Natural killer cell (primary cell): ENCODE measurements at regions not wholly inside any gene's neighbourhood (a gene's known extent, or its start where the extent isn't known, plus 50 kb on each side); places are given as distances from the start of the nearest gene placed in this dataset.

Source experiments
- ATAC-seq, 3 donors: fragments of 150-1000 bp in 2 of 3; fragments of 200-7000 bp in 1 of 3; cut with Tn5 transposase; 1 replicate in 1 of 3; 2 replicates in 2 of 3; pipeline ENCODE4 v1.10.0; 2021; ENCODE audit warnings: mild to moderate bottlenecking in 2 of 3, moderate library complexity in 2 of 3
- DNase-seq, 2 donors: peaks; one replicate each; pipeline versions ENCODE4 v3.0.0 to v3.0.0-alpha.2; 2013 to 2021; ENCODE audit warnings: mixed read lengths in 1 of 2
- H3K27ac ChIP-seq: one replicate; pipeline ENCODE4 v1.5.1; 2013; ENCODE audit warnings: mild to moderate bottlenecking, low read length
- H3K27me3 ChIP-seq: one replicate; pipeline ENCODE4 v1.6.1; 2013; ENCODE audit warnings: low read length; ENCODE audit not compliant: control insufficient read depth, insufficient read depth
- H3K36me3 ChIP-seq: one replicate; pipeline ENCODE4 v1.6.1; 2013; ENCODE audit warnings: low read length; ENCODE audit not compliant: control insufficient read depth, insufficient read depth
- H3K4me1 ChIP-seq: one replicate; pipeline ENCODE4 v1.6.1; 2013; ENCODE audit warnings: low read length; ENCODE audit not compliant: control insufficient read depth, insufficient read depth
- H3K4me3 ChIP-seq: one replicate; pipeline ENCODE4 v1.5.1; 2013; ENCODE audit warnings: low read length
- H3K9me3 ChIP-seq: one replicate; pipeline ENCODE4 v1.6.1; 2013; ENCODE audit warnings: low read length; ENCODE audit not compliant: control insufficient read depth, insufficient read depth
- H3K27ac Mint-ChIP-seq, 2 donors: one replicate each; pipeline ENCODE4 v1.8.0; 2022; ENCODE audit warnings: mild to moderate bottlenecking in 2 of 2, mixed read lengths in 2 of 2, moderate library complexity in 1 of 2
- H3K27me3 Mint-ChIP-seq, 2 donors: one replicate each; pipeline ENCODE4 v1.8.0; 2022; ENCODE audit warnings: low read depth in 2 of 2, mixed read lengths in 2 of 2
- H3K36me3 Mint-ChIP-seq: one replicate; pipeline ENCODE4 v1.8.0; 2022; ENCODE audit warnings: mixed read lengths
- H3K4me1 Mint-ChIP-seq, 2 donors: one replicate each; pipeline ENCODE4 v1.8.0; 2022; ENCODE audit warnings: mixed read lengths in 2 of 2
- H3K4me3 Mint-ChIP-seq: one replicate; pipeline ENCODE4 v1.8.0; 2022; ENCODE audit warnings: mild to moderate bottlenecking, moderate library complexity, mixed read lengths
- H3K9me3 Mint-ChIP-seq, 2 donors: one replicate each; pipeline ENCODE4 v1.8.0; 2022; ENCODE audit warnings: mixed read lengths in 2 of 2
- WGBS: methylation state at CpG from one replicate; pipeline ENCODE4 v1.1.7; 2013; ENCODE audit warnings: missing lambda C conversion rate; ENCODE audit not compliant: insufficient coverage; 5-methylcytosine and 5-hydroxymethylcytosine counted together
- intact Hi-C: fragments of 100-400 bp; cut with micrococcal nuclease; formaldehyde crosslinking; loops from one replicate; pipeline ENCODE4 v1.14.2; 2022
- TF ChIP-seq, protein P1 (sequence below): fragments of 200-600 bp; IDR thresholded peaks from one replicate; pipeline ENCODE4 v1.8.0; 2022; ENCODE audit warnings: antibody characterized with exemption

DNA sequence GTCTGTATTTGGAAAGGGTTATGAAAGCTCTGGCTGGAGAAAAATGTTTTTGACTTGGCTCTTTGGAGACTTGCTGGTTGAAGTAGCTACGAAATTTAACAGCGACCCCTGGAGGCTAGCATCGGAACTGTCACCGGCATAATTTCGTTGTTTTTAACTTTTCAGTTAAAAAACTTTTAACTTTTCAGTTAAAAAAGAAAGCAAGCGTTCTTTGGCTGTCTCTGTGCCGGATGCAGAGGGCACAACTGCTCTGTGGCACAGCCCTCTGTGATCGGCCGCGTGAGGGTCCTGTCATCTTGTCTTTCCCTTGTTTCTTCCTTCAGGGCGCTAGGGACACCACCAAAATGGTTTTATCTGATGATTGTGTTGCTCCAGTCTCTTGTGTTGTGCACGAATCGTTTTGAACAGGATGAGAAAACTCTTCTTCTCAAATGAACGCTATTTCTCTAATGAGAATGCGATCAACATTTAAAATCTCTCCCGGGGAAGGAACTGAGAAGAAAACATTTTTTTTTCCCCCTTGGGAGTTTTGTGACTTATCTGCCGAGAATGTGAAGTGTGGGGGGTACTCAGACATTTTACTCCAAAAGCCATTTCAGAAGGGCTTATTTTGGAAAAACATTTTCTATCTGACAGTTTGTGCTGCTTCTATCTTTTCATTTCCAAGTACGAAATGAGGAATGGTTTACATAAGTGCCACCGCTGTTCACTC lies 57.1 kb downstream of the ADCYAP1 start:
- Histone ChIP-seq H3K27me3 (no peaks in the 10 kb centered on the region), H3K36me3 (no peaks in the 10 kb centered on the region), H3K4me3 (no peak overlapping the region), H3K27ac (no peak overlapping the region), H3K9me3 (no peaks in the 10 kb centered on the region), H3K4me1 (peaks cover 3% of the 10 kb centered on the region)
- DNase-seq (peak; percentile 24 to 62), ATAC-seq (peak in 1 of 3 donors; percentile 54)
- intact Hi-C loops, result loop anchor here (1.0 kb wide), 1 partner anchor 97 kb away; no protein-coding TSS in a partner anchor
- no peaks in the 10 kb centered on the region for H3K36me3 Mint-ChIP-seq
- no peak overlapping the region for H3K4me3 Mint-ChIP-seq
- peaks cover 10 to 31% of the 10 kb centered on the region in 2 donors for H3K27me3 Mint-ChIP-seq
- TF ChIP-seq, protein P1, sequence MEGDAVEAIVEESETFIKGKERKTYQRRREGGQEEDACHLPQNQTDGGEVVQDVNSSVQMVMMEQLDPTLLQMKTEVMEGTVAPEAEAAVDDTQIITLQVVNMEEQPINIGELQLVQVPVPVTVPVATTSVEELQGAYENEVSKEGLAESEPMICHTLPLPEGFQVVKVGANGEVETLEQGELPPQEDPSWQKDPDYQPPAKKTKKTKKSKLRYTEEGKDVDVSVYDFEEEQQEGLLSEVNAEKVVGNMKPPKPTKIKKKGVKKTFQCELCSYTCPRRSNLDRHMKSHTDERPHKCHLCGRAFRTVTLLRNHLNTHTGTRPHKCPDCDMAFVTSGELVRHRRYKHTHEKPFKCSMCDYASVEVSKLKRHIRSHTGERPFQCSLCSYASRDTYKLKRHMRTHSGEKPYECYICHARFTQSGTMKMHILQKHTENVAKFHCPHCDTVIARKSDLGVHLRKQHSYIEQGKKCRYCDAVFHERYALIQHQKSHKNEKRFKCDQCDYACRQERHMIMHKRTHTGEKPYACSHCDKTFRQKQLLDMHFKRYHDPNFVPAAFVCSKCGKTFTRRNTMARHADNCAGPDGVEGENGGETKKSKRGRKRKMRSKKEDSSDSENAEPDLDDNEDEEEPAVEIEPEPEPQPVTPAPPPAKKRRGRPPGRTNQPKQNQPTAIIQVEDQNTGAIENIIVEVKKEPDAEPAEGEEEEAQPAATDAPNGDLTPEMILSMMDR, result peak; percentile 92
- H3K27ac Mint-ChIP-seq, result no peak overlapping the region
- H3K9me3 Mint-ChIP-seq, result no peaks in the 10 kb centered on the region
- 14% methylated on average over 12 of the region's 19 CpGs for WGBS
- H3K4me1 Mint-ChIP-seq, result peaks cover 0 to 8% of the 10 kb centered on the region in 2 donors

DNA sequence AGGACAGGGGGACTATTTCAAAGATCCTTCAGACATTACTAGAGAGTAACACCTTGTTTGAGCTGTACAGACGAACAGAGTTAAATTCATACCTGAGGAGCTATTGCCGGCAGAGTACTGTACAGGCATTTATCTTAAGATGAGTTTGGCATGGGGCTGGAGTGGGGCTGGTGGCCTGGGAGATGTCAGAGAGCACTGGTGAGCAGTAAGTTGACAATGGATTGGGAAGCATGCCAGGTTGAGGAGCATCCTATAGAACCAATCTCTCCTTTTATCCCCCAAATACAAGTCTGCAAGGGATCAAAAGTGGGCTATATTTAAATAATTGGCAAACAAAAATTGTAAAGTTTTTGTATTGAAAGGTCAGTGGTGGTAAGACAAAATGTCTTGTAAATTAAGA lies 58.6 kb downstream of the ADCYAP1 start:
- Histone ChIP-seq H3K27me3 (no peaks in the 10 kb centered on the region), H3K27ac (no peak overlapping the region), H3K36me3 (no peaks in the 10 kb centered on the region), H3K9me3 (no peaks in the 10 kb centered on the region), H3K4me3 (no peak overlapping the region), H3K4me1 (peaks cover 3% of the 10 kb centered on the region)
- intact Hi-C loops, result no loop called here
- Mint-ChIP-seq H3K4me1 (peaks cover 0 to 8% of the 10 kb centered on the region in 2 donors), H3K36me3 (no peaks in the 10 kb centered on the region), H3K27ac (no peak overlapping the region), H3K9me3 (no peaks in the 10 kb centered on the region), H3K27me3 (peaks cover 10 to 31% of the 10 kb centered on the region in 2 donors), H3K4me3 (no peak overlapping the region)
- DNase-seq (no peak), ATAC-seq (no peak)
- 77% methylated on average over 2 of the region's 2 CpGs for WGBS
- TF ChIP-seq, protein P1, result no peak

DNA sequence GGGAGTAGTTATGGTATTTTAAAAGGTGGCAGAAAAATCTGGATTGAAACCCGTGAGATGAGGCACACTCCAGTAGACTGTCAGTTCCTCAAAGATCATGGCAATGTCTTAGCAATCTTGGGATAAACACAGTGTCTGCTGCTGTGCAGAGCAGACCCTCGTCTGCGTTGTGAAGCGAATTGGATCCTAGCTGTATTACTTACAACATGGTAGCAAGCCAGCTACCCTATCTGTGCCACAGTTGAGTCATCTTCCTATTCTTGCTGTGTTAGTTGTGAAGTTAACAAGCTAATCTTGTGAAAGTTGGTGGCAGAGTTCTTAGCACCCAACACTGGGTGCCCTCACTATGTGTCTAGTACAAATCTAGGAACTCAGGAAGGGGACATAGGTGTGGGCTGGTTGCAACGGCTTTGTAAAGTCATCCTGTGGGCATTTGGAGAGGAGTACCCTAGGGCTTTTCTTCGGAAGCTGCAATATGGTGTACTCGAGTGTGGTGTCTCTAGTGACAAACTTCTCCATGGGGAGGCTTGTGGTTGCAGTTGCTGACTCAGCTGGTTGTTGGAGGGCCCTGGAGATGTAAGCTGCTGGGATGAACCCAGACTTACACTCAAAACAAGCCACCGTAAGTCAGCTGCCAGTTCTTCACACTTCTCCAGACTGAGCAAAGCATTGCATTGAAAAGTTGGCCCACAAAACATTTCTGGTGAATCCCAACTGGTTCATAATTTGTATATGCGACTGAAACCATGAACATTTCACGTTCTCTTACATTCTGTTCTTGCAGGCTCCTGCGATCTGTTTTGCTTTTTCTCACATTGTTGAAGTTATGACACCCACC lies 61.5 kb downstream of the ADCYAP1 start:
- Histone ChIP-seq H3K4me3 (no peak overlapping the region), H3K27ac (no peak overlapping the region), H3K27me3 (no peaks in the 10 kb centered on the region), H3K9me3 (no peaks in the 10 kb centered on the region), H3K4me1 (peaks cover 3% of the 10 kb centered on the region), H3K36me3 (no peaks in the 10 kb centered on the region)
- Mint-ChIP-seq H3K27me3 (peaks cover 4 to 18% of the 10 kb centered on the region in 2 donors), H3K4me1 (peaks cover 0 to 8% of the 10 kb centered on the region in 2 donors), H3K4me3 (no peak overlapping the region), H3K9me3 (no peaks in the 10 kb centered on the region), H3K27ac (no peak overlapping the region), H3K36me3 (no peaks in the 10 kb centered on the region)
- intact Hi-C loops, result no loop called here
- ATAC-seq, result peak in 1 of 3 donors; percentile 44
- WGBS, result 79% methylated on average over 11 of the region's 11 CpGs
- no peak for DNase-seq
- TF ChIP-seq, protein P1, result no peak
